ENCODE measurements at regions not wholly inside any gene's neighbourhood (a gene's known extent, or its start where the extent isn't known, plus 50 kb on each side); places are given as distances from the start of the nearest gene placed in this dataset.
"Not testable (repeated sequence)": the region's sequence is repeated elsewhere in the genome, so short reads cannot be mapped to it uniquely, and the experiment has no call there.

DNA sequence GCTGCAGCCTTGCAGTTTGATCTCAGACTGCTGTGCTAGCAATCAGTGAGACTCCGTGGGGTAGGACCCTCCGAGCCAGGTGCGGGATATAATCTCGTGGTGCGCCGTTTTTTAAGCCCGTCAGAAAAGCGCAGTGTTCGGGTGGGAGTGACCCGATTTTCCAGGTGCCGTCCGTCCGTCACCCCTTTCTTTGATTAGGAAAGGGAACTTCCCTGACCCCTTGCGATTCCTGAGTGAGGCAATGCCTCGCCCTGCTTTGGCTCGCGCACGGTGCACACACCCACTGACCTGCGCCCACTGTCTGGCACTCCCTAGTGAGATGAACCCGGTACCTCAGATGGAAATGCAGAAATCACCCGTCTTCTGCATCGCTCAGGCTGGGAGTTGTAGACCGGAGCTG, 203.2 kb downstream of the SNCAIP start:
- not testable (repeated sequence) for DNase-seq

DNA sequence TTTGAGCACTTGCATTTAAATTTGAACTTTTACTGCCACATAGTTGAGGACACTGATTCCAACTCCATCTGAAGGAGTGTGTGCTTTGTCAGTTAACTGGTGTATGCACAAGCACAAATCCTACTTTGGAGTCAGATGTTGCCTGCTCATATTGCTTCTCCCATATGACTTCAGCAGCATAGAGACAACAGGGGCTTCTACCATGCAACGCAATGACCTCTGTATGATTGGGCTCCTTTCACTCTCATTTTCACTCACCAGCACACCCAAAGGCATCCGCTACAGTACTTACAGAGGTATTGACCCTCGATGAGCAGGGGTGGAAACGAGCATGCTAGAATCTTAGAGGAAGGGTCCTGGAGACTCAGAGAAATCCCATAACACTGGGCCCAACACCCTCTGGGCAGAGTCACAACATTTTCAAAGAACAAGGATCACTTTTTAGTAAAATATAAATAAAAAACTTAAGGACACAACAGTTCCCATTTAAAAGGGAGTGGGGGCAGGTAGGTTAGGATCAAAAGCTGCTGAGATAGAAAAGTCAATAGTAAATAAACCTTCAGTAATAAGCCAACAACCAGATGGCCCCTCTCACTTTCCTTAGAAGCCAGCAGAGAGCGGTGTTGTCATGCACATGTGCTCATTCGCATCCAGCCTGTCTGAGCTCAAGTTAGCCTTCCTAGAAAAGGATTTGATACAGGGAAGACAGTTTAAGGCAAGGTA, 203.8 kb downstream of the SNCAIP start:
- peak; percentile 81 for DNase-seq

DNA sequence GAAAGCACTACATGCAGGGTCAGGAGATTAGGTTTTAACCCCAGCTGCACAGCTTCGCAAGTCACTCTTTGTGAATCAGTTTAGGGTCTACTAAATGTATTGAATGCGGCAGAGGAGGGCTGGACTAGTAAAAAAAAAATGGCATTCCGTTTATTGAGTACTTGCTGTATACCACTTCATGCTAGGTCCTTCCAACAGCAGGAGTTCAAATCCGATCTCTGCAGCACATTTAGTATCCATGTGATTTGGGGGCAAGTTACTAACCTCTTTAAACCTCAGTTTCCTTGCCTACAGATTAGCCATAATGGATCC, 204.4 kb downstream of the SNCAIP start:
- no peak for DNase-seq

DNA sequence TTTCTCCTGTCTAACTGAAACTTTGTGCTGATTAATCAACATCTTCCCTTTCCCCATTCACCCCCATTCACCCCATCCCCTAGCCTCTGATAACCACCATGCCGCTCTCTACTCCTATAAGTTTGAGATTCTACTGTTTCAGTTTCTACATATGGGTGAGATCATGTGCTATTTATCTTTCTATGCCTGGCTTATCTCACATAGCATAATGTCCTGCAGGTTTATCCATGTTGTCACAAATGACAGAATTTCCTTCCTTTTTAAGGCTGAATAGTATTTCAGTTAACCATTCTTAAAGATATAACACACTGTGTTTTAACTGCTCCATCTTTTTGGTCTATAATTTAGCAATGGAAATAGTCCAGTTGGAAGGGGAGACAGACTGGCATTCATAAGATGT, 205.1 kb downstream of the SNCAIP start:
- DNase-seq, result no peak

DNA sequence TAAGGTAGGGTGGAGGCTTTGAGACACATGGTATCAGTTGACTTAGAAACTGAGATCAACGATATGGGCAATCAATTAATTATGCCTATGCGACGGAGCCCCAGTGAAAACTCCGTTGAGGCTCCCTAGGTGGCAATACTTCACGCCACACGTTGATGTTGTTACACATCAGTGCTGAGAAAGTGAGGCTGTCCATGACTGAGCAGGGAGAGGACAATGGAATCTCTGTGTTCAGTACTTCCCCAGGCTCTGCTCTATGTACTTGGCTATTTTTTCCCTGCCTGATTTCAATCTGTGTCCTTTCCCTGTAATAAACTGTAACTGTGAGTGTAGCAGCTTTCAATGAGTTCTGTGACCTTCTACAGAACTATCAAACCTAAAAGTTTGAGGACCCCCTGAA, 211.7 kb downstream of the SNCAIP start:
- DNase-seq, result no peak

DNA sequence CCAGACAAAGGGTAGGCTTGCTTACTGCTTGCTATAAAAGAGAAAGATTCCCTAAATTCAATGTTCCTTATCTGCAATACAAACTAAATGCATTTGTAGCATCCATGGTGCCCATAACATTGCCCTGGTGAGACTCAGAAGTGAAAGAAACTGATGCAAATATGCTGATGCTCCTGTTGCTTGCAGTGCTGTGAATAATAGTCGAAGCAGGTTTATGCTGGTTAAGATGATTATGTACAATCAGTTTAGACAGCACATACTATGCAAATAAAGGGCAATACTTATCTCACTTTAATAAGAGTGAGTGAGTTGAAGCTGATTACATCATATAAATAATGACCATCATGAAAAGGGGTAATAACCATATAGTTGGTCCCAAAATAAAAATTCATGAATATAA, 215.5 kb downstream of the SNCAIP start:
- no peak for DNase-seq

DNA sequence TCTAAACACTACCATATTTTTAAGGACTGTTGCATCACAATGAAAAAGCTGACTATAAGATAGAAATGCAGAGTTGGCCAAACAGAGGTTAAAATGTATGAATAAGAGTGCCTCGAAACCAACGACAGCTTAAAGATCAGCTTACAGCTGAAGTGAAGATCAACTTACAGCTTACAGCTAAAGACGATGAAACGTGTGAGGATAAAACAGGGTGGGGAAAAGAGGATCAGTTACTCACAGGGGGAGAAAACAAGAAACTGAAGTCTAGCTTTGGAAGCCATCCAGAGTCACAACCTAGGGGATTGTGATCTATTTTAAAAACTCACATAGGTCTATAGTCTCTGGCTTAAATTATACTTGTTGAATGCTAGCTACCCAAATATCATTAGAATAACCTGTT, 220.0 kb downstream of the SNCAIP start:
- DNase-seq, result no peak

DNA sequence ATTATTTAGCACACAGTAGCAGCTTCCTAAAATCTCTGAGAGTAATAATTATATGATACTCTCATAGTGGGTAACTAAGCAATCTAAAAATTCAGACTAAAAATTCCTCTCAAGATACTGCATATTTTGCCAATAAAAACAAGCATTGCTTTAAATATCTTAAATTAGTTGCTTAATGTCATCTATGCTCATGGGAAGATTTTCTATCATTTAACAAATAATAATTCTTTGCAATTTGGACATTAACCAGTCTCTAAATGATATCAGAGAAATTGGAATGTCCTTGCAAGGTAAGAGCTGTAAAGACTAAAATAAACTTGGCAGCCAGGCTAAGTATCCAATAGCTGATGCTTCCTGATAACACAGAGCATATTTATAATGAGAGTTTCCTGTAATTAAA, 221.8 kb downstream of the SNCAIP start:
- no peak for DNase-seq

DNA sequence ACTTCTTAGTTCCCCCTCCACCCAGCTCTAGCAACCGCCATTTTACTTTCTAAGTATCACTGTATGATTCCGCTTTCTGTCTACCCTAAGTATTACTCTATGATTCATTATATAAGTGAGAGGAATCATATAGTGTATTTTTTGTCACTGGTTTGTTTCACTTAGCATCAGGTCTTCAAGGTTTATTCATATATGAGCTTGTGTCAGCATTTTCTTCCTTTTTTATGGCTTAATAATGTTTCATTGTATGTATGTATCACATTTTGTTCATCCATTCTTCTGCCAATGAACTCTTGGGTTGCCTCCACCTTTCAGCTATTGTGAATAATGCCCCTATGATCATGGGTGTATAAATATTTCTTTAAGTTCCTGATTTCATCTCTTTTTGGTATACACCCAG, 222.8 kb downstream of the SNCAIP start:
- no peak for DNase-seq

DNA sequence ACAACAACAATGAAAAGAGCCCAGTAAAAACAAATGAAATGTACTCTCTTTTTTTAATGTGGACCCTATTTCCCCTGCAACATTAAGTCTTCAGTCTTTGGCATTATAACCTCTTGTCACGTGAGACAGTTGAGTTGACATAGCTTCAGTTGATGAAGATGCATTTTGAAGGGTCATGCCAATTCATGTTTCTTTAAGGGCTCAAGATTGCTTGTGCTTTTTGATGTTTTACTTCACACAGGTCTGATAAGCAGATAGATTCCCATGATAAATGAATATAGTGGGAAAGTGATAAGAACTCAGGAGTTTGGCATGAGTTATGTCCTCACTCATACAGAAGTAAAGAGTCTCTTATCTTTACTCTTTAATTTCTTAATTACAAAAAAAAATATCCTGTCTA, 229.4 kb downstream of the SNCAIP start:
- no peak for DNase-seq

DNA sequence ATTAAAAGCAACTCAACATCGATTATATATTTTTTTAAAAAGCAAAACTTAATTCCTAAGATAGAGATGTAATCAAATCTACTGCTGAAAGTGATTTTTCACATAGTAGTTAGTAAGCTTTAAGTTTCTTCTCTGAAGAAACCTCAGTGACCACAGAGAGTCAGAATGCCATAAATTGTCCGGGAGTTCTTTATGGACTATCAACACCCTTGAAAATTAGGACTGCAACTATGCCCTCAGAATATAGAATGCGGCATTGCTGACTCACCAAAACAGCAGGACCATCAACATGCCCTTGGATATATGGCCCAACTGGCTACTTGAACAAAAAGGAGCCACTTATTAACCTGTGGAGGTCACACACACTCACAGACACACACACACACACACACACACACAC, 228.9 kb upstream of the SNX2 start:
- no peak for DNase-seq

DNA sequence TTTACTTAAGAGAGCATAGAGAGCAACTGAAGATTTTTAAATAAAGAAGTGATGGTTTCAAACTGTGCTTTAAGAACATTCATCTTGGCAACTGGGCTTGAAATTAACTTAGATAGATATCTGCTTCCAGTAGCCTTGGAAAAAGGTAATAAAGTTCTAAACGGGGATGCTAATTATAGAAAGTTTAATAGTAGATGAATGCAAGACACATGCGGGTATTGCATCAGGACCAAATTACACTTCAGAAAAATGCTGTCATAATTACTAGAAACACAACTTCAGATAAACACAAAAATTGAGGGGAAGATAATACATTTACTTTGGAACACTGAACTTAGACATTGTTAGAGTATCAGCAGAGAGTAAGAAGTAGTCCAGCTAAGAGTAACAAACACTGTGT, 227.7 kb upstream of the SNX2 start:
- no peak for DNase-seq

DNA sequence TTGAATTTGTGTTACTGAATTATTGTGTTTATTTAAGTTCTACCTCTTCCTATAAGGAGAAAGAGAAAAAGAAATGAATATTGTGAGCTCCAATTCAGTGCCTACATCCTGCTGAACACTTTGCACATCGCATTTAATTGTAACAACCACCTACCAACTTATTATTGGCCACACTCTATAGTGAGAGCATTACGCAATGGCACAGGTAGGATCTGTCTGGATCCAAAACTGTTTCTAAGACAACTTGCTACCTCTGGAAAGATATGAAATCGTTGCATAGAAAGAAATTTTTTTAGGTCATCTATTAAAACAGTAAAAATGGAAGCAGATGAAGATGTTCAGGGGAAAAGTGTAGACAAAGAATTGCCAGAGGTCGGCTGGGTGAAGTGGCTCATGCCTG, 227.2 kb upstream of the SNX2 start:
- DNase-seq, result no peak

DNA sequence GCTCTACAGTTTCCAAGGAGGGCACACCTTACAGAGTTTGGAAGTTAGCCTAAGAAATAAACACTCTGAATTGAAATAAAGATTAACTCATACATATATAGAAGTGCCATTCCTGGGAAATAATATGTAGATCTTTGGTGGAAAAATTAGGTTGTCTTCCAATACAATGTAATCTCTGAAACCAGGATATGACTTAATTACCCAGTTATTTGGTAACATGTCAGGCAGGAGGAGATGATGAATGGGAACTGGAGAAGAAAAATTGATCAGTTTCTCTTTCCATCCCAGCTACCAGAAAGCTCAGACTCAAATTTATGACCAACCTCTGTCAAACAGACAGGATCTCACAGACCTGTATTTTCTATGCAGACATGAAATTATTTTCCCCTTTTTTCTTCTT, 215.2 kb upstream of the SNX2 start:
- no peak for DNase-seq

DNA sequence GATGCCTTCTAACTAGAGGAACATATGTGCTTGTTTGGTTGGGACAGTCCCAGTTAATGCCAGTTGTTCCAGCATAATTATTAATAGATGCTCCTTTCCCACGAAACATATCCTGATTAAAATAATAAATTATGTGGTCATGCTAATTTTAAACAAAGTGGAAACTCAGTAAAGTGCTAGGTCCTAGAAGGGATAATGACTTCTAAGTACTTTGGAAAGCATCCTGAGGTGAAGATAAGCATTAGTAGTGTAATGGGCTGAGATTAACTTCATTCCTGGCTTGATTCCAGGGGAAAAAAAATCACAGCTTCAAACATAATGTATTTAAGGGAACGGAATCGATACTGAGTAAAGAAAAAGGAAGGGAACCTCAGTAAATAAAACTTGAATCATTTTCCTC, 213.7 kb upstream of the SNX2 start:
- no peak for DNase-seq

DNA sequence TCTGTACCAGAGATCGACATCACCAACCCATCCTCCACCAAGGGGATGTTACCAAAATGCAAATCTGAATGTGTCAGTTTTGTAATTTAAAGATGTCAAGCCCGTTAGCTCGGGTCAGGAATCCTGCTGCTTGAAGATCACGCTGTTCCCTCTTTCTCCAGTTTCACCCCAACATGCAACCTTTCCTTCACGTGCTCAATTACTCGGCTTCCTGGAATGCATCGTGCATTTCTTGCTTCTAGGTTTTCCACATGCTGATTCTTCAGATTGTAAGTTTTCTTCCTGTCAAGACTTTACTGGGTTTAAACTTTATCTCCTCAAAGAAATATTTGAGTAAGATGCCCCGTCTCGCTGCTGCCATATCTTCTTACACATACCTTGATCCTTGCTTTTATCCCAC, 209.5 kb upstream of the SNX2 start:
- DNase-seq, result no peak

DNA sequence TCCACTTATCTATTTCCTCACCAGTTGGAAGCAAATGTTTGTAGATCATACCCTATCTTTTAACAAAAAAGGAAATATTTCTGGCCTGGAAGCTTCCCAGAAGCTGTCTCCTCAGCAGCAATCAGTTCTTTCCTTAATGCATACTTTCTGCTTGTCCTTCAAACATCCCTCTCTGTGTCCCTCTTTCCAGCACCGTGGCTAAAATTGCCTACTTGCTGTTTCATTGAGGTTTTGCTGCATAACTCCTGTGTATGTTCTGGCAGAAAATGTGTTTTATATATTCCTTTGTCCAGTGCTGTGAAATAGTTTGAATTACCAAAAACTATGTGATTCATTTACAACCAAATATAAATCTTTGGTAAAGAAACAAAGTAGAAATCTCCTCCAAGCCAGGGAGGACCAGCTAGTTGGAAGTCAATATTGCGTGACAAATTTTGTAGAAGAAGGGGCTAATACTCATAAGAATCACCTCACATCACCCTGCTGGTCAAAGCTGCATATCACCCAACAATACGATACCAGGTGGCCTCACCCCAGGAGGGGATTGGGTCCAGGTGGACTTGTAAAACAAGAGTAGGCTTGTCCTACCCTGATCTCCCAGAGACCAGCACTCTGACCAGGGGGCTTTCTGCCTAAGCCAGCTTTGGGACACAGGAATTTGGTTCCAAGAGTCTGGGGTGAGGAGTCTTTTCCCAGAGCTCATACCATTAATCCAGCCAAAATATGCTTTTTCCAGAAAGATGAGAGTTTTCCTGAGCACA, 198.4 kb upstream of the SNX2 start:
- no peak for DNase-seq

DNA sequence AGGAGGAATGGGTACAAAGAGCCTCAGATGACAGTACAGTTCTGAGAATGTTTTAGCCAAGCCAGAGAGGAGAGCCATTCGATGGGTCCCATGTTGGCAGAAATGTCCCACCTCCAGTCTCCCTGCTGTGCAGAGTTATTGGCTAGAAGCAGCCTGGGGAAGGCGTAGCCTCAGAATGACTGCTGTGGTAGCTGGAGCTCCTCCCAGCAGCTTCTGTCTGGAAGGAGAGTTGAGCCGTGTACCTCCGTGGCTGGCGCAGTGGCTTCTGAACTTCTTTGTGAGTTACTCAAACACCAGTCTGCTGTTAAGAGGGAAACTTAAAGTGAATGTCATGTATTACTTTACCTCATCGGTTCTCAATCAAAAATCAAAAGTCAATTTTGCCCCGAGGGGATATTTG, 193.3 kb upstream of the SNX2 start:
- DNase-seq, result no peak

DNA sequence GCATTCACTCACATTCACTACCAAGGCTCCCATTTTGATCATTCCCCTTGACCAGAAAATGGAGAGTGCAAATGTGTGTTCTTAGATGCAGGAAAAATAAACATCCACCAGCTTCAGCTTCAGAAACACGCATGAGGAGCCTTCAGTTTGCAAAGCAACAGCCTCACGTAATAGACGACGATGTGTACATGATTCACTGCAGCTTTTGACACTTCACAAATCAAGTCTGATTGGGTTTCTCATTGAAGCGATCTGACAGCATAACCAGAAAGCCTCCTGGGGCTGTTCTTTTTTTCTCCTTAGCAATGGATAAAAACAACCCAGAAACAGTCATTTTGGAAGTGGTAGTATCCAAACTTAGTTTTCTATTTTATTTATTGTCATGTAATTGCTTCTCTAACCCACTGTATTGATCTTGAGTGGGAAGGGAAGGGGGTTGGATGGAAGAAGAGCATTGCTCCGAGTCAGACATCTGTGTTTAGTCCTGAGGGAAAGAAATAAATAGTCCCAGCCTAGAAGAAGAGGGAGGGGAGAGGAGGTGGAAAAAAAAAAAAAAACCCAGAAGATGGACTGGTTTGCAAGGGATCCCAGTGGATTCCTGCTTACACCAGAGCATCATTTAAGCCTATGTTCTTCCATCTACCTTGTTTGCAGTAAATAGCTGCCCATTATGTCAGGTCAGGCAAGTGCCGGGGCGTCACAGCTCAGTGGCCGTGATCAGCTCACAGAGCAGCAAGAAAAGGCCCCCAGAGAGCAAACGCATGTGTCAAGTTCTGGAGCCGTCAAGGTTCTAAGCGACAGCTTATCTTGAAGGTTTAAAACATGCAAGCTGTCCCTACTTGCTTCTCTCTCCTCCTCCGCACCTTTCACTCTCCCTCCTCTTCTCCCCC, 190.2 kb upstream of the SNX2 start:
- no peak for DNase-seq

DNA sequence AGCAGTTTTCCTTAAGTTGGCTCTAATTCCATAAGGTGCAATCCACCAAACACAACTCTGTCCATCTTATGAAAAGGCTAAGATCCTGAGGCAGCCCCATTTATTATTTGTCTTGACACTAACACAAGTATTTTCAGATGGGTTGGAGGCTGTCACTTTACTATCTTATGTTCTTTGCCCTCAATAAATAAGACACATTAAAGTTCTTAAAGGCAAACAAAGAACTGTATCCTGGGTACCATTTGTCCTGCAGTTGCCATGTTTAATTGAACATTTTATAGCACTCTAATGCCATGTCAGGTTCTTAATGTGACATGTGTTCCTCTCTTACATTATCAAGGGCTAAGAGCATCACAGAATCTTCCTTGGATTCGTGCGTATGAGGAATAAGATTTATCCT, 189.5 kb upstream of the SNX2 start:
- DNase-seq, result no peak

DNA sequence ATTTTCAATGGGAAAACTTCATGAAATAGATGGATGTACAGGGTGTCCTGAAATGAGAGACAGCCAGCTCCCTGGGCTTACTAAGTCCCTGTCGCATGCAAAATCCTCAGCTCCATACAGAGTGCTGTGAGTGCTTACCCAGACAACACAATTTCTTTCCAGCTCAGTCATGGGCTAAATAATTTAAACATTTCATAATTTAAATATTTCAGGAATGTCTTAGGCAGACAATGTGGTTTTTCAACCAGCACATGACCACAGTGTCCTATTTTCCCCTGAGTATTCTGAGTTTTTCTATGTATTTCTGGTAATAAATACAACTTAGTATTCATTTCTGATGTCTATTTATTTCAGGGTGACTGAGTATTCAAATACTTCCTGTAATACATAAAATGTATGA, 188.5 kb upstream of the SNX2 start:
- no peak for DNase-seq

DNA sequence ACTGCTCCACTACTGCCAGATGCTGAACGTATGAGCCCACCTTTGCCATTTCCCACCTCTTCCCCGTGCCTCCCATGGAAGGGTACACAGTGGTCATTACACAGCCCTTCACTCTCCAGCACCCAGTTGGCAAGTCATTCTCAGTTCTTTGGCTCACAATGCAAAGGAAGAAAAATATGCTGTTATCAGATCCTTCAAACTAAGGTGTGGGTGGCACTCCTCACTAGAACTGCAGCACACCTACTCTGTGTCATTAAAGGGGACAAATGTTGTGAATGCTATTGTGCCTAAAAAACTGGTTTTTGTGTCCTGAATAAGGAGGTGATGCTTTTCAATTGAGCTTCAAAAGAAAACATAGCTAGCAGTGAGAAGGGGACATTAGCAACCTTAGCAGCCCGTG, 183.1 kb upstream of the SNX2 start:
- no peak for DNase-seq

DNA sequence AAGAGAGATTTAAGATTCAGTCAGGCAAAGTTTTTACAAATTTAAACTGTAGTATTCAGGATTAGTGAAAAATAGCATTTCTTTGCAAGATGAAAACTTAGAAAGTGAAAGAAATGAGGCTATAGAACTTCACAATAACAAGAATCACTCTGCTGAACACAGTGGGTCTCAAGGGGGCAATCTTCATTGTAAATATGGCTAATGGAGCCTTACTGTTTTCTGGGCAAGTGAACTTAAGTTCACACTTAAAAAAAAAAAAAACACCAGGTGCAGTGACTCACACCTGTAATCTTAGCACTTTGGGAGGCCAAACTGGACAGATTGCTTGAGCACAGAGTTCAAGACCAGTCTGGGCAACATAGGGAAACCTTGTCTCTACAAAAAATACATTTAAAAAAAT, 175.9 kb upstream of the SNX2 start:
- no peak for DNase-seq

DNA sequence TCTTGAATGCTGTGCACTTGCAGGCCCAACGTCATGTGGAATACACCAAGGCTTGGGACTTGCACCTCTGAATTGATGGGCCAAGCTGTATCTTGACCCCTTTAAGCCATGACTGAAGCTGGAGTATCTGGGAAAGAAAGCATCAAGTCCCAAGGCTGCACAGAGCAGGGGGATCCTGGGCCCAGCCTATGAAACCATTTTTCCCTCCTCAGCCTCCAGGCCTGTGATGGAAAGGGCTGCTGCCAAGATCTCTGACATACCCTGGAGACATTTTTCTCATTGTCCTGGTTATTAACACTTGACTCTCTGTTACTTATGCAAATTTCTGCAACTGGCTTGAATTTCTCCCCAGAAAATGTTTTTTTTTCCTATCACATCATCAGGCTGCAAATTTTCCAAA, 174.0 kb upstream of the SNX2 start:
- no peak for DNase-seq

Measured in islet precursor cell (in vitro differentiated cells).